Glomerular visceral epithelial cell (primary cell): ENCODE measurements at regions not wholly inside any gene's neighbourhood (a gene's known extent, or its start where the extent isn't known, plus 50 kb on each side); places are given as distances from the start of the nearest gene placed in this dataset.
"Not testable (repeated sequence)": the region's sequence is repeated elsewhere in the genome, so short reads cannot be mapped to it uniquely, and the experiment has no call there.

Experiments
- DNase-seq: peaks from one replicate; pipeline ENCODE4 v3.0.0-alpha.2; 2016; ENCODE audit errors: extremely low spot score

GRCh38 chr12:89779090-89779489 lies 70.5 kb upstream of the ATP2B1 start:
- DNase-seq, result no peak

- no peak for DNase-seq
These were observed 69.2 kb upstream of the ATP2B1 start for GRCh38 chr12:89777733-89778379.

- DNase-seq, result no peak
These were observed 67.3 kb upstream of the ATP2B1 start for GRCh38 chr12:89775986-89776365.

- DNase-seq, result peak; percentile 68
These were observed 66.7 kb upstream of the ATP2B1 start for GRCh38 chr12:89775063-89775985.

- DNase-seq, result no peak
These were observed 66.0 kb upstream of the ATP2B1 start for GRCh38 chr12:89774645-89775044.

GRCh38 chr12:89770391-89770790 lies 61.8 kb upstream of the ATP2B1 start:
- DNase-seq, result no peak

- DNase-seq, result no peak
These were observed 60.8 kb upstream of the ATP2B1 start for GRCh38 chr12:89769483-89769818.

- DNase-seq, result peak; percentile 70
These were observed 60.2 kb upstream of the ATP2B1 start for GRCh38 chr12:89768586-89769482.

GRCh38 chr12:89765959-89766824 lies 57.6 kb upstream of the ATP2B1 start:
- DNase-seq, result no peak

GRCh38 chr12:89764164-89764563 lies 55.5 kb upstream of the ATP2B1 start:
- not testable (repeated sequence) for DNase-seq

- no peak for DNase-seq
These were observed 54.0 kb upstream of the ATP2B1 start for GRCh38 chr12:89762498-89763170.

- no peak for DNase-seq
These were observed 52.1 kb upstream of the ATP2B1 start for GRCh38 chr12:89760783-89761182.
